GM18505 (cell line): ENCODE measurements at regions not wholly inside any gene's neighbourhood (a gene's known extent, or its start where the extent isn't known, plus 50 kb on each side); places are given as distances from the start of the nearest gene placed in this dataset.

Source experiments
- ATAC-seq: cut with Tn5 transposase; IDR thresholded peaks from one replicate; pipeline ENCODE4 v1.9.1; 2021; ENCODE audit not compliant: unreplicated experiment
- POLR2A ChIP-seq: IDR thresholded peaks from 4 replicates; pipeline ENCODE4 v1.6.1; 2011; ENCODE audit warnings: borderline replicate concordance; ENCODE audit not compliant: insufficient read depth, insufficient read length; ENCODE audit errors: extremely low read depth

DNA sequence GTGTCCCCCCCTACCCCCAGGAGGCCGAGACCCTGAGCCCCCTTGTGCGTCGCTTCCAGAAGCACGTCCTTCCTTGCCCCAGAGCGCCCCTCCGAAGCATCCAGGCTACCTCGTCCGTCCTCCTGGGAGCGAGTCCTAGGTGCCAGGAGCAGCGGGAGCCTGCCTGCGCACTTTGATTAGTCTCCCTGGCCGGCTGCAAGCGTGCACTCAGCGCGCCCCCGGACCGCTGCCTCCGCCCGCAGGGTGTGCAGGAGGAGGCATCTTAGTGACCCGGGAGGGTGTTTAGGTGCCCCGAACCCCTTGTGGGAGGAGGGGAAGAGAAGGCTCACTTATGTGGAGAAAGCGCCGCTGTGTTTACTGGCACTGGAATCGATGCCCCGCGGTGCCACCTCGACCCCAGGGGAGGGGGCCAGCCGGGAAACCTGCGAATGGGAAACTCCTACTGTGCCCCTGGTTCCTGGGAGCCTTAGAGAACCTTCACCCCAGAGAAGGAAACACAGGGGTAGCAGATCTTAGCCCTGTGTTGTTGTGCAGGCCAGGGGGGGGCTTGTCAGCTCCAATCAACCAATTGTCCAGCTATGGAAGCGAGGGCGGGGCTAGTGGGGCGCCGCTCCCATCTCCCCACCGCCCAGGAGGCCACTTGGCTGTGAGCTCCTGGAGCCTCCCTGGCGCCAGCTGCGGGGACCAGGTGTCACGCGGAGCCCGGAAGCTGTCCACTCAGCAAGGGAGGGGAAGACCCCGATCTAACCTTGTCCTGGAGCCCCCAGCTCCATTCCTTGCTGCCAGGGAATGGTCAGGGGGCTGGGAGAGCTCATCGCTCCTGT lies 922.8 kb upstream of the EEF2KMT start:
- ATAC-seq, result no peak
- no peak for TF ChIP-seq POLR2A

DNA sequence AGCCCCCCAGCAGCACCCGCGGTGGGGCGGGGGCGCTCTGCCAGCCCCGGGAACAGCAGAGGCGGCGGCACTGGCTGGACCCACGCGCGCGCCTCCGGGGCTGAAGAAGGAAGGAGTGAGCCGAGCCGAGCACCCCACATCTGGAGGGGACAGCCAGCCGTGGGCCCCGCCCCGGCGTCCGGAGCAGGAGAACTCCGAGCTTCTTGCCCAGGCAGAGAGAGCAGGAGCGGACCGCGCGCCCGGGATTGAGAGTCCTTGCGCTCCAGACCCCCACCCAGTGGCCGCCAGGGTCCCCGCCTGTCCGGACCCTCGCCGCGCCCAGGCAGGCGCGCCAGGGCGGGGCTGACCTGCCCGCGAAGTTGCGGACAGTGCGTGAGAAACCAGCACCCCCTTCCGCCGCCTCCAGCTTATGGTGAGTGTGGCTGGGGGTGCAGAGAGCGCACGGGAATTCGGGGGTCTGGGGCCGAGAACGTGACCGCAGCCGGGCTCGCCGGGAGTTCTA lies 921.9 kb upstream of the EEF2KMT start:
- no peak for TF ChIP-seq POLR2A
- ATAC-seq, result no peak

DNA sequence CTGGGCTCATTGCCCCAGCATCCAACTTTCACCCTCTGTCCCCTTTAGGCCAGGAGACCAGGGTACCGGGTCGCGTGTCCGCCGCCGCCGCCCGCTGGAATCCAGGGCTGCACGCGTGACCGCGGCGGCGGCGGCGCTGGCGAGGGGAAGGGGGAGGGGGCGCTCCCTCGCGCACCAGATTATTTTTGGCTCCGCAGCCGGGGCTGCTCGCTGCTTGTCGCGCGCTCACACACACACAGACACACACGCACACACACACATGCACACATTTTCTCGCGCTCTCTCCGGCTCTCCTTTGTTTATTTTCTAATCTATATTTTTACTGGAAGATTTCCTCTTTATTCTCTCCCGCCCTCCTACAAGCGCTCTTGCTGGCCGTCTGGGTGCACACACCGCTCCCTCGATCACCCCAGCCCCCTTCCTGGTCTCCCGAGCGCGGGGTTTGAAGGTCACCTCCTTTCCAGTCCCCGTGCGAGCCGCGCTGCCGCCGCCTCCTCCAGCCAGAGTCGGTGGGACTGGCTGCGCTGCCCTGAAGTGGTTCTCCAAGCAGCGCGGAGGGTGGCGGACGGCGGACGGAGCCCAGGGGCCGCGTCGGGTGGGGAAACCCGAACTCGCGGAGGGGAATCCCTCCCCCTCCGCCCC lies 921.4 kb upstream of the EEF2KMT start:
- ATAC-seq, result no peak
- TF ChIP-seq POLR2A, result no peak

DNA sequence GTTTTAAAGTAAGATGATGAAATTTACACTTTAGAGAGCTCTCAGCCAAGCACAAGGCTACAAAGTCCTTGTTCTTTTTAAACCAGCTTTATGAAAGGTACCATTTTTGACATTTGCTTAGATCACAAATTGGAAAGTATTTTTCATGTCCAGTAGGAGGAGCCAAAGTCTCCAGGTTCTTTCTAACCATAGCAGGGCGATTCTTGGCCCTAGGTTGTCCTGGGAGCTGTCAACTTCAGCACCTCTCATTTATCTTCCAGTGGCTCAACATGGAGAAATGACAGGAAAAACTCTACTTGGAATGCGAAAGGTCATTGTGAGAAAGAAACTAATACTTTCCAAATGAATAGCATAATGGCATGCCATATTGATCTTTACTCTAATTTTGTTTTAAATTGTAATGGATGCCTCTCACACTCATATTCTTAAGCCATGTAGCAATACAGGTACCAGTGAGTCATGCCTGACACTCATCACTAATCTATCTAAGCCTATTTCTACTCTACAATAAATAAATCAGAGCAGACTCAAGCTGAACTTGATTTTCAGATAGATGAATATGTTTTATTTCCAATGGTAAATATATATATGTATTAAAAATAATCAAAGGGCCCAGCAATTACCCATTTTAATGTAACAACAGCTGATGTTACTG lies 919.1 kb upstream of the EEF2KMT start:
- no peak for ATAC-seq

DNA sequence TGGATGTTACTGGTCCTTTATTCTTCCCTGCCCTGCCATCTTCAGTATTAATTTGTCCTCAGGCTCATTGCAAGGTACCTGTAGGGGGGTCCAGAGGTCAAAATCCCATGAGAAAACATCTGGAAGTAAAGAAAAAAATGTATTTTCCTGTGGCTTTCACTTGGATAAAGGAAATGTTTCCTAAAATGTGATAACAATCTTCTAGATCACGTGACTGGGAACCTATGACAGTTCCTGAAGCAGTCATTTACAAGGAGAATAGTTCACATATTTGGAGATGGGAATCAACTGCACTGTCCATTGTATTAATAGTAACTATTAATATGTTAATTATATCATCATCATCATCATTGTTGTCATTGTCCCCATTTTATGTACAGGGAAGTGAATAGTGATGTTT lies 915.1 kb upstream of the EEF2KMT start:
- ATAC-seq, result no peak
- no peak for TF ChIP-seq POLR2A

More for the DNA sequence above, 919.1 kb upstream of the EEF2KMT start:
- no peak for TF ChIP-seq POLR2A

DNA sequence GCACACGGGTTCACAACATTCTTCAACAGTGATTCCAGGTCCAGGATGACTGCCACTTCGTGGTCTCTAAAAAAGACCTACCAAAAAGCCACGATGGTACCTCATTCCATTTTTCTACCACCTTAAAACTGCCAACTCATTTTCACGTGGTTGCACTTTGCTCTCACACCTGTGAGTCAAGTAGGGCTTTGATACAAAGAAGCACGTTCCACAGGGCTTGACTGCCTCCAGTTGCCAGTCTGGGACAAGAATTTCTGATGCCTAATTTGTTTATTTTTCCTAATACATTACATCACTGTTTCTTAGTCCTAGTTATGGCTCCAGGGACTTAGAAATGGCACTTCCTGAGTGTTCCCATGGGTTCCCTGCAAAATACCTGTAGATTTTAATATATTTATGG lies 911.6 kb upstream of the EEF2KMT start:
- TF ChIP-seq POLR2A, result no peak
- ATAC-seq, result no peak

DNA sequence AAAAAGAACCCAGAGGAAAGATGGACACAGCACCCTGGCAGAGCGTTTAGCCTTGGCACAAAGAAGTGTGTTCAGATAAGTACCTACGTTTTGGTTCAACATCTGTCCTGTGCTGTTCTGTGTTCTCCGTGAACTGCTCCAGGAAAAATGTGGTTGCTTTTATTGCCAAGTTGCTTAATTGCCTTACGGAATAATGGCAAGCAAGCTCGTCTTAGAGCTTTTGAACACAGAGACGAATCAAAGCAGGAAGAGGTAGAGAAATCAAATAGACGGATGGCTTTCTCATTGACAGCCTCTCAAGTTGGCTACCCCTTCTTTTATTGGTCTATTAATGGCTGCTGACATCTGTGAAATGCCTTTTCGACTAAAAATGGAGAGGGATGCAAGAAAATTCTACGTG lies 911.1 kb upstream of the EEF2KMT start:
- TF ChIP-seq POLR2A, result no peak
- no peak for ATAC-seq

DNA sequence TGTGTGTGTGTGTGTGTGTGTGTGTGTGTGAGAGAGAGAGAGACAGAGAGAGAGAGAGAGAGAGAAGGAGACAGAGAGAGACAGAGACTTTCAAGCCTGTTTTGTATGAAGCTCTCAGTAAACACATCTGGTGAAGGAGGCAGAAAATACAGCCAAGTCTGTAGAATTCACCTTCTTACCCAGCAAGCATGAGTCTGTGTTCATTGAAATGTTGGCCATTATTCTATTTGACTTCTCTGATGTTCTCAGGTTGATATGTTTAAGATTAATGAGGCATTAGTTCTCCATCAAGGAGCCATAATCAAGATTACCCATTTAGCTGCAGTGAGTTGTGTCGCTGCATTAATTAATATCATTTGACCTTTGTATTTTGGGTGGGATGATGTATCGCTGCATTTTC lies 895.8 kb upstream of the EEF2KMT start:
- ATAC-seq, result no peak
- TF ChIP-seq POLR2A, result no peak

DNA sequence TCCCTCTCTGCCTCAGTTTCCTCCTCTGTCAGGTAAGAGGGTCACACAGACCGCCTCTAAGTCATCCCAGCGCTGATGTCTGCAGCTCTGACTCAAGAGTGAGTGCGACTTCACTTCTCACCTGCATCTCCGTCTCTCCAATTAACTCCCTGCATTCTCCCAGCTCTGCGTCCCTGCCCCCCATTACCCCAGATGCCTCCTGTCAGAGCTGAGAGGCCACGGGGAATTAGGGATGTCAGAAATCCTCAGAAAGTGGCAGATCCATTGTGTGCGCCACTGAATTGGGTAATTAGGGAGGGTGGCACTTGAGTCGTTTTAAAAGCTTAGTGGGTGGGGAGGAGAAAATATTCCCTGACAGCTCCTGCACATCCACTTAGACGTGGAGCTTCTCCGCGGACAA lies 885.4 kb upstream of the EEF2KMT start:
- TF ChIP-seq POLR2A, result no peak
- ATAC-seq, result no peak

DNA sequence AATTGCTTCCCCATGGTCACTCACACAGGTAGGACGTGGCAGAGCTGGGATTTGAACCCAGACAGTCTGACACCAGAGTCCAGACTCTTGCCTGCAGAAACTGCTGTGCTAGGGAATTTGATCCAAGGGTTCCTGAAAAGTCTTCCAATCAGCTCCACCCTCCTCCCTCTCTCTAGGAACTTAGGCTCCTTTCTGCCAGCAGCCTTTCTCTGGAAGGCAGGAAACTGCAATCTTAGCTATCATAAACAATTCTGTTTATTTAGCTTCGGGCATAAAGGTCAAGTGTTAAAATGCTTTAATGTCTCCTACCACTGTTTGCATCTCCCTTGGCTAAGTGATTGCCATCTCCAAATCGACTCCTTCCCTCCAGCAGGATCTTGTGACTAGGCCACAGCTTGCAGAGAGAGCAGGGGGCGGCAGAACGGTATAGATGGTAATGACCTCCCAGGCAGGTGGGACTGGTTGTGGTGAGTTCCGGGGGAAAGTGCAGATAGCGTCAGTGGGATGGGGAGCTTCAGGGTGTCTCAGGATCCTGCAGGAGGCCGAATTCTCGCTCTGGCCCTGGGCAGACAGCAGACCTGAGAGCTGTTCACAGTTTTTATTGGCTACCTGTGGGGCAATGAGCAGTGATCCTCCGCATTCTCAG lies 882.4 kb upstream of the EEF2KMT start:
- no peak for ATAC-seq
- no peak for TF ChIP-seq POLR2A

DNA sequence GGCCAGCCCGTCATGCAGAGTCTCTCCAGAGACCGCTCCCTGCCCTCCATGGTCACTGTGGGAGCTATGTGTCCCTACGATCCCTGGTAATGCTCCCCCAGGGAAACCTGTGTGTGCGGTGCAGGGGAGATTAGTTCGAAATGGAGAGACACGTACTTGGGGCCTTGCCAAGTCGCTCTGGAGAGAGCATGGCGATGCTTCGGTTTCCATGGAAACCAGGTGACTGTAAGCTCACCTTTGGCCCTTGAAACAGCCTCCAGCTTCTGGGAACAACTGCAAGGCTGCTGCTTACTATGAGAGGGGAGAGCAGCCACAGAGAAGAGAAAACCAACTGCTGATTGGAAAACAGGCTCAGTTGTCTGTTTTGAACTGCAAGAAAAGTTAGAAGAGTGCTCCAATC lies 879.7 kb upstream of the EEF2KMT start:
- no peak for ATAC-seq
- TF ChIP-seq POLR2A, result no peak

DNA sequence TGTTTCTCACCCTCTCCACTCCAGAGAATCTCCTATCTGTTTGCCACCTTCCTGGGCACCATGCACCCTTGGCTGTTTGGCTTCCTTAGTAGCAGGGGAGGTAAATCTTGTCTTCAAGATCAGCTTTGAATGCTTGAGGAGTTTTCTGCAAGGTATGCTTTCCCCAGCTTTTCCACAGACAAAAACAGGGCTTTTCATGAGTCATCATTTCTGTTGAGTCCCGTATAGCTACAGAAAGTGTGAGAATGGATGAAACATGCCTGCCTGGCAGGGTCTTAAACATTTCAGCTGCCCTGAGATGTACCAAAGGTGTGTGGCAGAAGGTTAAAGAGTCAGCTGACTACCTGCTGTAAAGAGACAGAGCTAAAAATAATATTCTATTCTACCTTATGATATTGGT lies 875.2 kb upstream of the EEF2KMT start:
- TF ChIP-seq POLR2A, result no peak
- no peak for ATAC-seq

DNA sequence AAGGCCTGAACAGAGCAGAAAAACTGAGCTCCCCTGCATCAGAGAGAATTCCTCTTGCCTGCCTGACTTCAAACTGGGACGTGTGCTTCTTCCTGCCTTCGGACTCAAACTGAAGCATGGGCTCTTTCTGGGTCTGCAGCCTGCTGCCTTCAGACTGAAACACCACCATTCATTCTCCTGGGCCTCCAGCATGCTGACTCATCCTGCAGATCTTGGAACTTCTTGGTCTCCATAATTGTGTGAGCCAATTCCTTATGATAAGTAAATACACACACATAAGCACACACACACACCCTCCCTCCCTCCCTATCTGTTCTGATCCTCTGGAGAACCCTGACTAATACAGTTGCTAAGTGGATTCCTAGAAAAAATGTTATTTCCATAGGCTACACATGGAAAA lies 874.3 kb upstream of the EEF2KMT start:
- ATAC-seq, result no peak
- no peak for TF ChIP-seq POLR2A

DNA sequence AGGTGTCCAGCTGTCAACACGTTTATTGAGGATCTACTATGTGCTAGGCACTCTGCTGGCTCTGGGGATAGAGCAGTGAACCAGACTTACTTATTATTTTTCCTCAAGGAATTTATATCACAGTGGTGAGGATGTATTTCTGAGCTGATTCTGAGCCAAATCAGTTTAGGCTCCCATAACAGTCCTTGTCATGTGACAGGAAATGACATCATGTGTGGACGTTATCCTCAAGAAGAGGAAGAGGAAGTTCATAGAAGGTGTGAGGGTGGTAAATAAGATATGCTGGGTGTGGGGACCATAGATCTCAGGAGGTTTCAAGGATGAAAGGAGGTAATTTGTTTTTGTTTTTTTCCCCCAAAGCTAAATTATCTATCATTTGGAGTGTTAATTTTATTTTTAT lies 873.5 kb upstream of the EEF2KMT start:
- TF ChIP-seq POLR2A, result no peak
- ATAC-seq, result no peak

DNA sequence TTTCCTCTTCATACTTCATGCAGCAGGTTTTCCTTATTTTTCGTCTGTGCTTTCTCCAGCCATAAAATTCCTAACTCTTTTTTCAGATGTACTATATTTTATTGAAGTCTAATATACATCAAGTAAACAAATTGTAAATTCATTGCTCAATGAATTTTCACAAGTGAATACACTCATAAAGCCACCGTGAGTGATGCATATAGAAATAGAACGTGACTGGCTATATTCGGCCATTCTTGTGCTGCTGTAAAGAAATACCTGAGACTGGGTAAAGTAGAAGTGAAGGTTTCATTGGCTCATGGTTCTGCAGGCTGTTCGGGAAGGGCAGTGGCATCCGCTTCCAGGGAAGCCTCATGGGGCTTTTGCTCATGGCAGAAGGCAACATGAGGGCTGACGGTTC lies 868.4 kb upstream of the EEF2KMT start:
- ATAC-seq, result no peak
- no peak for TF ChIP-seq POLR2A
